Stimulated activated CD8-positive, alpha-beta memory T cell treated with anti-CD3 and anti-CD28 coated beads, Interleukin-15, amount 100 ng/mL, for 48 hours (primary cell): ENCODE measurements at regions not wholly inside any gene's neighbourhood (a gene's known extent, or its start where the extent isn't known, plus 50 kb on each side); places are given as distances from the start of the nearest gene placed in this dataset.

Source experiments
- DNase-seq, 2 donors: peaks; one replicate each; pipeline ENCODE4 v3.0.0-alpha.2; 2020; ENCODE audit warnings: low read depth in 2 of 2

DNA sequence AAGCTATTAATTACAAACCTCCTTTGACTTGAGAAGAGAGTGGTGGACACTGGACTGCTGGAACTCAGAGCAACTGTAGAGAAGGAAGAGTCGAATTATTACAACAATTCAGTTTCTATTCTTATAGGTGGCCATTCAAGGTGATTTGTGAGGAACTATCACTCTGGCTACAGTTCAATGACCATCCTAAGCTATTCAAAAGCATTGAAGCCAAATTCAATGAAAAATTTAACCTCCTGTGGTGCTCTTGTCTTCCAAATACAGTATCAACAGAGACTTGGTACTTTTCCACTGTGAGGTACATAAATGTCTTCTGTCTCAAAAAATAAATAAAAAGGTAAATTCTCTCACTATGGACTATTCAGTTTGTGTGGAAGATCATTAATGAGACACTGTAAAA is 513.3 kb upstream of the SEMA6D start:
- DNase-seq = no peak

DNA sequence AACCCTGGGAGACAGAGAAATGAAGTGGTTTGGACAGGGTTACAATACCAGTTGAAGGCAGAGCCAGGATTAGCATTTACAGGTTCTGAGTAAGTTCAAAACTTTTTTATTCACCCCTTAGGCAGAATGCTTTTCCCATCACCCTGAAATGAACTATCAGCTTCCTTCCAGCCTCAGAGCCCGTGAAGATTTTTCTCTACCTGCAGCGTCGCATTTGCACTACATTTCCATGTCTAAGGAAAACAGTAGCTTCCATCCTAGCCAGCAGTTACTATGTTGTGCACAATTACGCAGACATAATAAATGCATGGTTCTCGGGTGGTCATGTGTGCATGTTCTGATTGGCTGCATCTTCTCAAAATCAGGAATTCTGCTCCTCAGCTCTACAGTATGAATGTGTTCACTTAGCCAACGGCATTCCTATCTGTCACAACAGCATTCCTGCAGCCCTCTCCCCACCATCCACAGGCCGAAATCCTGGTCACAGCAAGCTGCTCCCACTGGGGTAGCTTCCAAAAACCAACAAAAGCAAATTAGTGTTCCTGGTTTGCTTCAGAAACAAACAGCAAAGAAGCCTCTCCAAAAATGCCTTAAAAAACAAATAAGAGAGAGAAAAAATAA is 510.8 kb upstream of the SEMA6D start:
- no peak for DNase-seq

DNA sequence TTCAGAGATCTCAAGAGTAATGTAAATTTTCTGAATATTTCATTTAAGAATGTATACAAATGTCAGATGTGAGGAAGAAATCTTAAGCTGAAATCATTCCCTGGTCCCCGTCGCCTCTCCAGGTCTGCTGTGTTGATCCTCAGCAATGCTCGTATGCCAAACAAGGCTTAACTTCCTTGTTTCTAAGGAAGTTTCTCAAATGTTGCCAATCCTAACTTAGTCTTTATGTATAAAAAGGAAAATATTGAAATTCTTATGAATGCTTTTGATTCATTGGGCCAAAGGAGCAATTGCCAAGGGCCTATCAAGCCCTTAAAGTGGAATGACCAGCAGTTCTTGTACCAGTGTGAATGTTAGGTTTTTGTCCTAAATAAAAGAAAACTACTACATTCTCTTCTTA is 507.7 kb upstream of the SEMA6D start:
- no peak for DNase-seq

DNA sequence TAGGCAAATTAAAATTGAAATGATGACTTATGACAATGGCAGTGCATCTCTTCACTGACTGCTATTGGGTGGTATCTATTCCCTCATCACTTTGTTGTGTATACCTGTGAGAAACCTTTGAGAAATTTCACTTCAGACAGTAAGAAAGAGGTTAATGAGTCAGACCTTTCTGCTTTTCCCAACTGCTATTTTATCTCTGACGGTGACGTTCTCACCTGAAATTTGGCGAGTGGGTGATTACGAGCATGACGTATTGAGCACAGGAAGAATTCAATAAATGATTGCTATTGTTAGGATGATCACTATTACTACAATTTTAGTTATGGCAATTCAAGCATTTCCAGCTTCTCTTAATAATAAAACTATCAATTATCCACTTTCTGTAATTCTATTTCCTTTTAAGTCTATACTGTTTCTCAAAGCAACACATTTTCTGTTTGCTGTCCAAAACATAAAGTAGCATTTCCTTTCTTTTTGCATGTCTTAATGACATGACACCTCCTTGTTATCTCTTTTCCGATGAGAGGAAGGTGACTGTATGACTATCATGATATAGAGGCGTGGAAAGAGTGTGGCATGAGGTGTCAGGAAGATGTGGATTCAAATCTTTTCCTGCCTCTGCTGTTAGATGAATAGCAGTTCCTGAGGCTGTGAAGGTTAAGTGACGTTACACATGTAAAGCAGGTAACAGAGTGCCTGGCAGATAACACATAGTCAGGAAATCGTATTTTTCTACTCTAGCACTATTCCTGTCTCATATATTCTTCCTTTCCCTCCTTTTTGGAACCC is 504.9 kb upstream of the SEMA6D start:
- no peak for DNase-seq

DNA sequence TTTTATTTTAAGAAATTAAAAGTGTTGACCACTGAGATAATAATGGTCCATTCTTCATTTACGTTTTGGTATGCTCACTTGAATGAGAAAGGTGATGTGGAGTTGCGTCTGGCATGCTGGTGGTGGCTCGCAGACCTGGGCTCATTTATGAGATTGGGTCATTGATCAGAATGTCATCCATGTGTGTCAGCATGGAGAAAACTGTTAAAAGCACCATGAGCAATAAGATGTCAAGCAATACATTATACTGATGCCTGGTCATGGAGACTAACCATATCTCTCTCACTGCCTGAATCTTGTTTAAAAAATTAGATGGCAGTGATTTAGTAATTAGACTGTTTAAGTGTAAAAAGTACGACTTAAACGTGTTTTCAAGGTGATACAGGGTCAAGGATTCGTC is 503.4 kb upstream of the SEMA6D start:
- no peak for DNase-seq

DNA sequence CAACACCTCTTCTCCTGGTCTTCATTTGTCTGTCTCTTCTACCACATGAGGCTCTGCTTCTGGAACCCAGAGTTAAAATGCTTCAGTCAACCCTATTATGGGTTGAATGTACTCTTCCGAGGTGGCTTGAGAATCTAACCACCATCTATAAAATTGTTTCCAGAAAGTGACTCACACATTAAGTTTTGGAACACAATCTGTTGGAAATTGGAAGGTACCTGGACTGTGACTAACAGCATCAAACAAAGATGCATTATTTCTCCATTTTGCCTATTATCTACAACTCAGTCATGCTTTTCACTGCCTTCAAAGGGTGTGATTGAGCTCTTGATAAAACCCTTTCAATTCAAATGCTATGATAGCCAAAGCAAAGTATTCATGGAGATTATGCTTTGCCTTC is 499.0 kb upstream of the SEMA6D start:
- no peak for DNase-seq

DNA sequence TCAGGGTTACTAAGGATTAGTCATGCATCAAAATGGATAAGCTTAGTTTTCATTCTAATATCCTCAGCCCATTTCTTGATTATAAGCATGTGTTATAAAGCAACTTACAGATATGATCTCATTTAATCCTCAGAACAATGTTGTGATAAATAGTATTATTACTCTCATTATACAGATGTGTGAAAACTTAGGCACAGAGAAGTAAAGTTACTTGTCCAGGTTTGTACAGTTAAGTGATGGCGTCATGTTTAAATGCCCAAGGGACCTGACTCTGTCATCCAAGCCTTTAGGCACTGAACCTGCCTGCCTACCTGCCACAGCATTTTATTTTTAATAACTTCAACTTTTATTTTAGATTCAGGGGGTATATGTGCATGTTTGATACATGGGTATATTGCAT is 472.9 kb upstream of the SEMA6D start:
- DNase-seq = no peak

DNA sequence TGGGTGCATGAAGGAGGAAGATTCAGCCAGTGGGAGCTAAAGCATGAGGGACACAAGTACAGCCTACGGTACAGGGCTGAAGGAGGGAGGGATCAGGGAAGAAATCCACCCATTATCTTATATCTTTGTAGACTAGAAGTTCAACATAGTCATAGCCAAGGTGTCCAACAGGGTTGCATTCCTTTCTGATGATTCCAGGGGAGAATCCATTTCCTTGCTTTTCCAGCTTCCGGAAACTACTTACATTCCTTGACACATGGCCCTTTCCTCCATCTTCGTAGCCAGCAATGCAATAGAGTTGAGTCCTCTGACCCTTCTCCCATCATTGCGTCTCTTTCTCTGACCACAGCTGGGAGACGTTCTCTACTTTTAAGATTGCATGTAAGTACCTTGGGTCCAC is 471.0 kb upstream of the SEMA6D start:
- DNase-seq = no peak

DNA sequence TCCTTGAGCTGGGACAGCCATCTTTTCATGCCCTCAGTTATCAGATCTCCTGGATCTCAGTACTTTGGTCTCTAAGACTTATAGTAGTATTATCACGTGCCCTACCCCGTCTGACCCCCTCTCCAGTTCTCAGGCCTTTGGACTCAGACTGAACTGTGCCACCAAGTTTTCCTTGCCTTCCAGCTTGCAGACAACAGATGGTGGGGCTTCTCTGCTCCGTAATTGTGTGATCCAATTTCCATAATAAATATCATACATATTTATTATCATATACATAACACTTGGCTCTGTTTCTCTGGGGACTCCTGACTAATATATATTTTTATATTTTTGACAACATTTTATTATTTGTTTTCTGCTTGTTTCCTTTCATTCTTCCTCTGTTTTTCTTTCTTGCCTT is 458.8 kb upstream of the SEMA6D start:
- DNase-seq = no peak

DNA sequence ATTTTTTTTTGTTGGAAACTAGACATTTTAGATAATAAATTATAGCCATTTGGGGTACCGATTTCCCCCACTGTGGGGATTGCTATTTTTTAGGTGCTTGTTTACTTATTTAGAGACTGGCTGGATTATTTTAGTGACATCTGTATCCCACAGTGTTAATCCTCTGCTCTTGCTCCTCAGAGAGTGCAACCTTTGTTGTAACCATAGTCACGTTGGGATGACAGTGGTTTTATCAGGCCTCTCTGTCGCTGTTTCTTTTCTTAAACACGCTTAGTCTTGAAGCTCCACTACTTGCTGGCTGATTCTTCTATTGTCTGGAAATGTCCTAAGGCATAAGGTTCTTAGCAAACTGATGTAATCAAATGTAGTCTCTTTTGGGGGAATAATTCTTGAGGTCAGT is 451.6 kb upstream of the SEMA6D start:
- no peak for DNase-seq

DNA sequence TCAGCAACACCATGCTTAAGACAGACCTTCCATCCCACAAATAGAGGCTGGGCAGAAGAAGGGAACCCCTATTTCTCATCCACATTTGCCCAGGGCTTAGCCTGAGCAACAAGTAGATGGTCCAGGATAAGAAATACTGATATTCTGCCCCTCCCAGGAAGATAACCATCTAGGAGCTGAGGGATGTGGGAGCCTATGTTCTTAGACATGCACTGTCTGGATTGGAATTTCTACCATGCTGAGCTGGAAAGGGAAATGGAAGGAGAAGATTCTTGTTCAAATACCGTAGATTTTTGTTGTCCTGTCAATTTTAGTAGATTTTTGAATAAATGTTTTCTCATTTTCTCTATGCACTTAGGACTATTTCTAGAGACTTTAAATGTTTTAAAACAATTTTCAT is 450.7 kb upstream of the SEMA6D start:
- no peak for DNase-seq

DNA sequence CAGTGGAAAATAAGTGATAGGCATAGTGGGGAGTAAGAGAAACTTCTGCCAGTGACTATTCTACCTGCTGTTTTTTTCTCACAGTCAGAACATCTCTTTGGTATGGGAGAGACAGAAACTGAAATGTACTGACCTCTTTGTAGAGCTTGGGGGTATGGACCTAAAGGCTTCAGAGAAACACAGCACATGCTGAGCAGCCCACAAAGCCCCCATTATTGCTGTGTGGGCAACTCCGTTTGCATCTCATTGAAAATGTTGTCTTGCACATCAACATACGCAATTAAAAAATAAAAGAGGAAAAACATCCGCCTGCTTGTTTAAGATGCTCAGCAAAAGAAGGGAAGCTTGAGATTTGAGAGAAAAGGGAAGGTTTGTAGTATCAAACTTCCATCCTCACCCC is 443.4 kb upstream of the SEMA6D start:
- no peak for DNase-seq

DNA sequence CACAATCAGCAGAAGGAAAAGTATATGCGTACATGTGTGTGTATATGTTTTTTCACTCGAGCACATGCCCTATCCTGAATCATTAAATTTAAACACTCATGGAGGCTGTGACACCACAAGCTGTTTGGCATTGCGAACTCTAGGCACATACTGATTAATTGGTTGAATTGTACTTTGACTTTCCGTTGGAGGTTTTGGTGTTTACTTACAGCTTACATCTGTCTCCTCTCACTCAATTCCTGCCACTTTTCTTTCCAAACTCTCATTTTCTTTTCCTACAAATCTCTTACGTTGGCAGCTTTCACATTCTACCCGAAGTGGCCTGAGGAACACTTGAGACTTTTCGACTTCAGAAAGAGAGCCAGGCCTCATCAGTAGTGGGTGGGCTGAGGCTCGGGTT is 434.1 kb upstream of the SEMA6D start:
- DNase-seq = no peak

DNA sequence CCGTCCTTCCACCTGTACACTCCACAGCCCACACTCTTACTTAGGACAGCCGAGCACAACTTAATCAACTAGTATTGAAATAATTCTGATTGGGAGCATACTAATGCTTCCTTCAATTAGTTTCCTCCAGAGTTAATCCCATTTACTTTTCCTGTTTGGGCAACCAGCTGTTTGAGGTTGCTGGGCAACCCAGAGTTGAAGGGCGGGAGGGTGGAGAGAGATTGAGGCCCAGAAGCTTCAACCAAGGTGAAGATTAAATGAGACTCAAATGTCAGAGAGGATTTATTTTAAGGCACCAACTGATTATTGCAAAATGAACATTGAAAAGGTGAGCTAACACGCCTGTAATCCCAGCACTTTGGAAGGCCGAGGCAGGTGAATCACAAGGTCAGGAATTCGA is 428.5 kb upstream of the SEMA6D start:
- no peak for DNase-seq

DNA sequence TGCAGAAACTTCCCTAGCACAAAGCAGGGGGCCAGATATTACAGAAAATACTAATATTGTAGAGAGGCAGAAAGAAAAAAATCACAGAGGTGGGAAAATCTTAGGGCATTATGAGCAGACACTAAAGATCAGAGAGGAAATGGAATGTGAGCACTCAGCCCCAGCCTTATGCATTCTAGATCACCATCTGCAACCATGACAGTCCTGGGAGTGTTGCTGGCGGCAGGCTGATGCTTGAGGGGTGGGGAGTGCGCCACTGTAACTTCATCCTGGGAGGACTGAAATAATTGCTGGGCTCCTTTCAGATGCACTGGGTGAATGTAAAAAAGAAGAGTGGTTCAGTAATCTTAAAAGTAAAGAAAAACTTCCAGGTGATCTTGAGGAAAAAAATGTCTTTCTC is 427.6 kb upstream of the SEMA6D start:
- DNase-seq = no peak

DNA sequence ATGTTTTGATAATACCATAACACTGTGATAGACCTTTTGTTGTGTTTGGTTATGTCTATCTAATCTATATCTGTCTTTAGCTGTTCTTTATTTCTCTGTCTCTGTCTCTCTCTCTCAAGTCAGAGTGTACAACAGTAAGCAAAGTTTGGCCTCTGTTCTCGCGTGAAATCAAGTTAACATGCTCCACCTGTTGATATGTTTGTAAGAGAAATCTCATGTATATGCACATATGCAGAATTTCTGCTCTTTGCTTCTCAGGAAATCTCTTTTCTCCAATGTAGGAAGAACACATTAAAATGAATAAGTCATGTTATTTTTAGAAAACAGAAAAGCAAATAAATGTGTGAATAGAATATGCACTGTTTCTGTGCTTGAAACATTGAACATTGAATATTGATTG is 425.5 kb upstream of the SEMA6D start:
- DNase-seq = no peak

DNA sequence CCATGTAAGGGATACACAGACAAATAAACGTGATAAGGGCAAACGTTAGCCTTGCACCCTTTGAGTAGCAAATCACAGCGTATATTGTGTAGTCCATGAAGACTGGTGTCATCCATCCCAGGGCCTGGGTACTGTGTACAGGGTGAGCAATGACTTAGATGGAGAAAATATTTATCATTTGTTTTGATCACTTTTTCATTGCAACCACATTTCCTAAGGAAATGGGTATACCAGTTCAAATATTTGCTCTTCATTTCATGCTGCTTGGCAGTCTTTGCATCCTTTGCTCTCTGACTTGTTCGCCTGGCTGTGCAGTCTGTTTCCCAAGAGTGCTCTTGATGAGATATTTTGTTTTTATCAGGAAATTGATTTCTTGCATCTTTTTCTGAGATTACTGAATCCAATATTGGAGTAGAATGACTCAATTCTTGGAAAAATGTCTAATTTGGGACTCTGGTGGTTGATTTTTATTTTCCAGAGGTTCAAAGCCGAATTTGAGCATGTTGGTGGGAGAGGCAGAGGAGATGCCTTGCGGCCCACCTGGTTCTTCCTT is 424.6 kb upstream of the SEMA6D start:
- no peak for DNase-seq

DNA sequence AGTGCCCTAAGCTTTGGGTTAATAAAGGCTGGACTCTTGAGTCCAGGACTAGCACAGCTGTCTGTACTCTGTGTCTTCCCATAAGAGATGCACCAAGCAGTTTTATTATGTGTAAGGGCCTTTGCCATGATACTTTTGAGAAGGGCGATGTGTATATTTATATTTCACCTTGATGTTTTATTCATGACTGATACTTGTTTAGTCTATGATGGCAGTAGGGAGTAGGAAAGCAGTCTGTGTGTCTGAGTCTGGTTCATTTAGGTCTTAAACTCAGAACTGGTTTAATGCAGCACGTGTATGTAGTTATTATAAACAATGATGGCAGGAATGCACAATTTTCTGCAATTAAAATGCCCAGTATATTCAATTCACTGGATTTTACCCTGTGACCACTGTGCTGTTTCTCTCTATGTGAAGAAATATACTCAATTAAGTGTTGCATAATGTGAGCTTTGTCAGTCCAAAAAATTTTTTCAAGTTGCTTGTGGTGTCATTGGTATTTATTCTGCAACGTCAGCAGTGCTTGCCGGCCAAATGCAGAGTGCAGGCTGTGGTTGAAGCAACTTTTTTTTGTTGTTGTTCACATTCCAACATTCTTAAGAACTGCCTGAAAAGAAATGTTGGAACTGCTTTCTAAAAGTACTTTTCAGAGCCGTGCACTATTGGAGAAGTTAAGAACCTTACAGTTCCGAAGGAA is 423.7 kb upstream of the SEMA6D start:
- DNase-seq = no peak

DNA sequence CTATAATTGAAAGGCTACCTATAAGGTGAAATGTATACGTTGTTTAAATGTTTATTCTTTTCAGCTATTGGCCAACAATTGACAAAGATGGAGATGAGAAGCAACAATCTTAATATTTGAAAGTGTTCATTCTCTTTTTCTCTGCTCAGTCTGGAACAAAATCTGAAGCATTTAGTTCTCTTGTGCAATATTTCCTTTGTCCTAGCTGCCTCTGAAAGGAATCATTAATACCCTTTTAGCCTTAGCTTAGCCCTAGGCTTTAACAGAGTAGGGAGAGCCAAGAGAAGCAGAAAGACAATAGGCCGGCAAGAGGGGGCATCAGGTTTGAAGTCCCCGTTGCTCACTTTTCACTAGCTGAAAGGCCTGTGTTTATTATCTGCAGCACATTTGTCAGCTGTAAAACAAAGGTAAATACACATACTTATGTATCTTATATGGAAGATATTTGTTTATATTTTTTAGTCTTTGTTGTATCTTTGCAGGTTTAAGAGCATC is 422.5 kb upstream of the SEMA6D start:
- no peak for DNase-seq

DNA sequence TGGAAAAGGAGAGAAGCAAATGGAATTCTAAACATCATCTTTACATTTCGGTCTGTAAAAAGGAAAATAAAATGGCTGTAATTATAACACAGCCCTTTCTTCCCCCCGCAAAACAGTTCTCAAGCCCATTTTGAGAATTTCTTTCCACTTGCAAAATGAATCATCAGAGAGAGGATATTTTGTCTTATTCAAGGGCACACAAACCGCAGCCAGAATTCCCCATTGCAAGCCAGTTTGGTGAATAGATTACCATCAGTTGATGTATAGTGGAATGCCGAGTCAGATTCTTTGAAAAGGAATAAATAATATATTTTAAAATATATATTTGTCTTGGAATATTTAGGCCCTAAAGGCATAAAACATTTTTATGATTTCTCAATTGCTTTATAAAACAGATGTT is 420.4 kb upstream of the SEMA6D start:
- DNase-seq = no peak

DNA sequence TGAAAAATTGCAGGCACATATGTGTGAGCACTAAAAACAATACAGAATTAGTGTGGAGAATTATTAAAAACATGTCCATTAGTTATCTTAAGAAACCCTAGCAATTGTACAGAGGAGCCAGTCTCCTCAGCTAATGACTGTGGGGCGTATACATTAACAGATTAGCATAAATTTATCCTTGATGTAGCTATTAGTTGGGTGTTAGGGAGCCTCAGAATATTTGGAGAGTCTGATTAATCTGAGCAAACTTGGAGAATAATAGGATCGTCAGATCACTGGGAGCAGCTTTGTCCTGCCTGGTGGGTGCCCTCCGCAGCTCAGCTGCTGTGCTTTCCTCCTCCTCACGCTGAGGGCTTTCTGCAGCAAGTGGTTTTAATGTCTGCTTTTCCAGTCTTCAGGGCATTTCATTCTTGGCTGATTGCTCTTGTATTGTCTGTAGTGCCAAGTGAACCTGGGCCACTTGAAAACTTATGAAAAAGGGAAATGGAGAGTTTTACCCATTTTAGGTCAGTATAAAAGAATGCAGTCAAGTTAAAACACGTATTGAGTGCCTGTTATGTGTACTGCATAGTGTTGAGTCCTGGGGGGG is 417.4 kb upstream of the SEMA6D start:
- DNase-seq = no peak

DNA sequence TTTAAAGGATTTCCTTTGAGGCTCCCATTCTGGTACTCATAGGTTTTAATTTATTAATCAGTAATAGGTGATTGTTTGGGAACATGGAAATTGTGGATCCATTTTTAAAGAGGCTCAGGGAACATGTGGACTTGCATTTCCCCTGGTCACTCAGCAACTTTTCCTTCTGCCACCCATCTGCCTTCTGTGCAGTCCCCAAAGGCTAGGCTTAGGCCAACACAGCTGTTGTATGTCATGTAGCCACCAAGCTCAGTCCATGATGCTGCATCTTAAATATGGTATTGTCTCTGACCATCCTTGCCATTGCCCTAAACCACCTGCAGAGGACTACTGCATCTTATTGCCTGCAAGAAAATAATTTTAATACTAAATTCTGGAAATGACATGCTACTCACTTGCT is 416.7 kb upstream of the SEMA6D start:
- DNase-seq = no peak
